H9 (cell line): ENCODE measurements at regions not wholly inside any gene's neighbourhood (a gene's known extent, or its start where the extent isn't known, plus 50 kb on each side); places are given as distances from the start of the nearest gene placed in this dataset.
A peak's percentile ranks its signal among the peaks of the same experiment; 100 is the strongest.

Source experiments
- DNase-seq: peaks from one replicate; pipeline ENCODE4 v3.0.0-alpha.2; 2017
- H2AFZ ChIP-seq: one replicate; pipeline ENCODE4 v1.6.1; 2013; ENCODE audit warnings: mild to moderate bottlenecking, low read length, control low read depth, moderate library complexity
- H2AK5ac ChIP-seq: 2 replicates; pipeline ENCODE4 v1.6.1; 2013; ENCODE audit warnings: low read length, control low read depth, mixed read lengths; ENCODE audit not compliant: insufficient read length
- H2BK120ac ChIP-seq: one replicate; pipeline ENCODE4 v1.6.1; 2013; ENCODE audit warnings: low read depth, mild to moderate bottlenecking, low read length, control low read depth, inconsistent platforms; ENCODE audit not compliant: poor library complexity, severe bottlenecking
- H2BK12ac ChIP-seq: 2 replicates; pipeline ENCODE4 v1.6.1; 2013; ENCODE audit warnings: low read length, control low read depth, mixed read lengths, low read depth; ENCODE audit not compliant: insufficient read length
- H2BK15ac ChIP-seq: 2 replicates; pipeline ENCODE4 v1.6.1; 2013; ENCODE audit warnings: low read depth, low read length, control low read depth
- H2BK20ac ChIP-seq: one replicate; pipeline ENCODE4 v1.6.1; 2013; ENCODE audit warnings: low read depth, mild to moderate bottlenecking, low read length, control low read depth, inconsistent platforms; ENCODE audit not compliant: poor library complexity, severe bottlenecking
- H2BK5ac ChIP-seq: 2 replicates; pipeline ENCODE4 v1.6.1; 2013; ENCODE audit warnings: low read length, control low read depth, mixed read lengths; ENCODE audit not compliant: insufficient read length
- H3K14ac ChIP-seq: 2 replicates; pipeline ENCODE4 v1.6.1; 2013; ENCODE audit warnings: low read length, control low read depth; ENCODE audit not compliant: insufficient read depth
- H3K18ac ChIP-seq: 2 replicates; pipeline ENCODE4 v1.6.1; 2013; ENCODE audit warnings: low read depth, mild to moderate bottlenecking, mixed read lengths, low read length, control low read depth; ENCODE audit not compliant: insufficient read length
- H3K23ac ChIP-seq: 2 replicates; pipeline ENCODE4 v1.6.1; 2013; ENCODE audit warnings: low read length, control low read depth, mixed read lengths, low read depth; ENCODE audit not compliant: insufficient read length
- H3K23me2 ChIP-seq: 2 replicates; pipeline ENCODE4 v1.6.1; 2013; ENCODE audit warnings: low read depth, mild to moderate bottlenecking, mixed read lengths, low read length, control low read depth; ENCODE audit not compliant: insufficient read length, poor library complexity, severe bottlenecking
- H3K27ac ChIP-seq: 2 replicates; pipeline ENCODE4 v1.5.1; 2013; ENCODE audit warnings: low read length, control low read depth, mixed read lengths, low read depth; ENCODE audit not compliant: insufficient read length
- H3K27me3 ChIP-seq: 2 replicates; pipeline ENCODE4 v1.6.1; 2013; ENCODE audit warnings: low read length, control low read depth, inconsistent platforms; ENCODE audit not compliant: insufficient read depth
- H3K4ac ChIP-seq: 2 replicates; pipeline ENCODE4 v1.6.1; 2013; ENCODE audit warnings: low read depth, mild to moderate bottlenecking, control low read depth, inconsistent platforms, low read length, moderate library complexity
- H3K4me1 ChIP-seq: 2 replicates; pipeline ENCODE4 v1.6.1; 2013; ENCODE audit warnings: low read length, control low read depth, inconsistent platforms; ENCODE audit not compliant: insufficient read depth
- H3K4me2 ChIP-seq: 2 replicates; pipeline ENCODE4 v1.6.1; 2013; ENCODE audit warnings: low read length, control low read depth, mixed read lengths; ENCODE audit not compliant: insufficient read length, insufficient read depth
- H3K56ac ChIP-seq: 2 replicates; pipeline ENCODE4 v1.6.1; 2013; ENCODE audit warnings: low read depth, mild to moderate bottlenecking, mixed read lengths, low read length, control low read depth; ENCODE audit not compliant: insufficient read length
- H3K79me1 ChIP-seq: 2 replicates; pipeline ENCODE4 v1.6.1; 2013; ENCODE audit warnings: low read depth, mild to moderate bottlenecking, moderate library complexity, low read length, control low read depth, inconsistent platforms; ENCODE audit not compliant: insufficient read depth, poor library complexity, severe bottlenecking
- H3K79me2 ChIP-seq: 2 replicates; pipeline ENCODE4 v1.6.1; 2013; ENCODE audit warnings: low read length, control low read depth, inconsistent platforms; ENCODE audit not compliant: insufficient read depth
- H3K9ac ChIP-seq: 2 replicates; pipeline ENCODE4 v1.6.1; 2013; ENCODE audit warnings: low read length, control low read depth, mixed read lengths; ENCODE audit not compliant: insufficient read length; ENCODE audit errors: extremely low read depth
- H3K9me3 ChIP-seq: one replicate; pipeline ENCODE4 v1.6.1; 2013; ENCODE audit warnings: low read depth, low read length, inconsistent platforms; ENCODE audit not compliant: control insufficient read depth
- H3T11ph ChIP-seq: one replicate; pipeline ENCODE4 v1.6.1; 2013; ENCODE audit warnings: mild to moderate bottlenecking, low read length, control low read depth, inconsistent platforms
- H4K20me1 ChIP-seq: one replicate; pipeline ENCODE4 v1.6.1; 2013; ENCODE audit not compliant: control insufficient read depth, insufficient read length, insufficient read depth
- H4K5ac ChIP-seq: 2 replicates; pipeline ENCODE4 v1.6.1; 2013; ENCODE audit warnings: low read depth, mild to moderate bottlenecking, mixed read lengths, low read length, control low read depth; ENCODE audit not compliant: insufficient read length
- H4K8ac ChIP-seq: replicated peaks from 2 replicates; pipeline ENCODE4 v1.6.1; 2013; ENCODE audit warnings: low read length, control low read depth, mixed read lengths, low read depth; ENCODE audit not compliant: insufficient read length
- H4K91ac ChIP-seq: 2 replicates; pipeline ENCODE4 v1.6.1; 2013; ENCODE audit warnings: low read depth, mild to moderate bottlenecking, moderate library complexity, mixed read lengths, low read length, control low read depth; ENCODE audit not compliant: insufficient read length
- H3K27ac Mint-ChIP-seq, 3 experiments: 2 replicates in 2 of 3; 3 replicates in 1 of 3; pipeline ENCODE4 v1.8.0; 2020 to 2021; ENCODE audit warnings: mixed read lengths in 3 of 3, mild to moderate bottlenecking in 1 of 3, moderate library complexity in 1 of 3
- H3K27me3 Mint-ChIP-seq: 2 replicates; pipeline ENCODE4 v1.8.0; 2021; ENCODE audit warnings: low read depth, mild to moderate bottlenecking, moderate library complexity, mixed read lengths
- H3K36me3 Mint-ChIP-seq, 3 experiments: 2 replicates in 2 of 3; 3 replicates in 1 of 3; pipeline ENCODE4 v1.8.0; 2020 to 2021; ENCODE audit warnings: low read depth in 3 of 3, mixed read lengths in 3 of 3; ENCODE audit not compliant: insufficient read depth in 1 of 3
- H3K4me1 Mint-ChIP-seq, 2 experiments: 2 replicates each; pipeline ENCODE4 v1.8.0; 2020; ENCODE audit warnings: mixed read lengths in 2 of 2
- H3K4me3 Mint-ChIP-seq, 2 experiments: 2 replicates in 1 of 2; 3 replicates in 1 of 2; pipeline ENCODE4 v1.8.0; 2020 to 2021; ENCODE audit warnings: mild to moderate bottlenecking in 2 of 2, mixed read lengths in 2 of 2, moderate library complexity in 1 of 2
- H3K9me3 Mint-ChIP-seq, 2 experiments: 2 replicates in 1 of 2; 3 replicates in 1 of 2; pipeline ENCODE4 v1.8.0; 2020; ENCODE audit warnings: mild to moderate bottlenecking in 2 of 2, mixed read lengths in 2 of 2, moderate library complexity in 1 of 2
- WGBS: extraction: QIAGEN DNeasy Blood & Tissue Kit; methylation state at CpG from one replicate; pipeline ENCODE4 v1.1.7; 2013; ENCODE audit warnings: missing lambda C conversion rate, low lambda C conversion rate, mixed read lengths; ENCODE audit not compliant: insufficient read length; ENCODE audit errors: extremely low coverage; 5-methylcytosine and 5-hydroxymethylcytosine counted together
- TF ChIP-seq, protein P1 (sequence below): fragments of 200-600 bp; sonication (generic); conservative IDR thresholded peaks from 3 replicates; pipeline ENCODE4 v1.8.0; 2021; ENCODE audit warnings: antibody characterized with exemption, mild to moderate bottlenecking

DNA sequence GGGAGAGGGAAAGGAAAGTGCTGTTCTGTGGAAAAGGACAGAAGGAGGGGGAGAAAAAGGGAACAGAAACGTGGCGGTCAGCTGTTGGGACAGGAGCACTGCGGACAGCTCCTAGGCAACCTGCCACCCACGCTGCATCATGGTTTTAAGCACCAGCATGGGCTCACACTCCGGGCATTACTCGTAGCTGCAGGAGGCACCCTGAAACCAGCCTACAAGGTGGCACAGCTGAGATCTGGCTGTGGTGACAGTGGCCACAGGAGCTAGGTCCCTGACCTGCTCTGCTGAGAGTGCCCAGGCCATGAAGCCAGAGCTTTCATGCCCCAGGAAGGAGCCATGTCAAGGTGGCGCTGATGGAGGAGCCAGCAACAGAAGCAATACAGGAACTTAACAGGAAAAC lies 161.4 kb upstream of the ST8SIA2 start:
- DNase-seq, result no peak
- no peaks in the 10 kb centered on the region for H3K9me3 ChIP-seq
- Mint-ChIP-seq H3K27me3 (no peaks in the 10 kb centered on the region), H3K4me1 (no peaks in the 10 kb centered on the region), H3K36me3 (no peaks in the 10 kb centered on the region; a peak in 1 of 7 replicates), H3K4me3 (no peak overlapping the region), H3K9me3 (no peaks in the 10 kb centered on the region), H3K27ac (peak overlapping the region in 1 of 3 experiments; percentile 41; a peak in 1 of 7 replicates)
- no peak overlapping the region for H4K8ac ChIP-seq
- H2BK120ac ChIP-seq, result no peak overlapping the region
- H2AFZ ChIP-seq, result no peak overlapping the region
- H3K4me1 ChIP-seq, result no peaks in the 10 kb centered on the region
- no peak overlapping the region for H3K18ac ChIP-seq
- no peaks in the 10 kb centered on the region for H4K20me1 ChIP-seq
- H3T11ph ChIP-seq, result no peak overlapping the region
- no peak overlapping the region for H3K4me2 ChIP-seq
- H3K79me1 ChIP-seq, result no peaks in the 10 kb centered on the region
- no peak overlapping the region for H3K9ac ChIP-seq
- no CpG with 5 or more reads among the region's 7 CpGs for WGBS
- H3K4ac ChIP-seq, result no peak overlapping the region
- H3K23me2 ChIP-seq, result no peaks in the 10 kb centered on the region
- no peak overlapping the region for H3K27ac ChIP-seq
- H2BK15ac ChIP-seq, result no peak overlapping the region
- no peak overlapping the region for H2AK5ac ChIP-seq
- no peak overlapping the region for H3K14ac ChIP-seq
- H3K23ac ChIP-seq, result no peak overlapping the region
- H3K79me2 ChIP-seq, result no peaks in the 10 kb centered on the region; the same call in 1 of the 2 replicates
- no peaks in the 10 kb centered on the region for H3K27me3 ChIP-seq
- TF ChIP-seq, protein P1, sequence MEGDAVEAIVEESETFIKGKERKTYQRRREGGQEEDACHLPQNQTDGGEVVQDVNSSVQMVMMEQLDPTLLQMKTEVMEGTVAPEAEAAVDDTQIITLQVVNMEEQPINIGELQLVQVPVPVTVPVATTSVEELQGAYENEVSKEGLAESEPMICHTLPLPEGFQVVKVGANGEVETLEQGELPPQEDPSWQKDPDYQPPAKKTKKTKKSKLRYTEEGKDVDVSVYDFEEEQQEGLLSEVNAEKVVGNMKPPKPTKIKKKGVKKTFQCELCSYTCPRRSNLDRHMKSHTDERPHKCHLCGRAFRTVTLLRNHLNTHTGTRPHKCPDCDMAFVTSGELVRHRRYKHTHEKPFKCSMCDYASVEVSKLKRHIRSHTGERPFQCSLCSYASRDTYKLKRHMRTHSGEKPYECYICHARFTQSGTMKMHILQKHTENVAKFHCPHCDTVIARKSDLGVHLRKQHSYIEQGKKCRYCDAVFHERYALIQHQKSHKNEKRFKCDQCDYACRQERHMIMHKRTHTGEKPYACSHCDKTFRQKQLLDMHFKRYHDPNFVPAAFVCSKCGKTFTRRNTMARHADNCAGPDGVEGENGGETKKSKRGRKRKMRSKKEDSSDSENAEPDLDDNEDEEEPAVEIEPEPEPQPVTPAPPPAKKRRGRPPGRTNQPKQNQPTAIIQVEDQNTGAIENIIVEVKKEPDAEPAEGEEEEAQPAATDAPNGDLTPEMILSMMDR, result no peak
- no peak overlapping the region for H2BK20ac ChIP-seq
- no peak overlapping the region for H4K91ac ChIP-seq
- no peak overlapping the region for H3K56ac ChIP-seq
- no peak overlapping the region for H2BK12ac ChIP-seq
- no peak overlapping the region for H2BK5ac ChIP-seq
- H4K5ac ChIP-seq, result no peak overlapping the region
